ENCODE measurements at regions not wholly inside any gene's neighbourhood (a gene's known extent, or its start where the extent isn't known, plus 50 kb on each side); places are given as distances from the start of the nearest gene placed in this dataset.
"Not testable (repeated sequence)": the region's sequence is repeated elsewhere in the genome, so short reads cannot be mapped to it uniquely, and the experiment has no call there.

- DNase-seq (ENCODE audit: low read depth, low spot score) = no peak
These were observed 123.2 kb upstream of the CACNA2D1 start for GRCh38 chr7:82566752-82567151.

DNA sequence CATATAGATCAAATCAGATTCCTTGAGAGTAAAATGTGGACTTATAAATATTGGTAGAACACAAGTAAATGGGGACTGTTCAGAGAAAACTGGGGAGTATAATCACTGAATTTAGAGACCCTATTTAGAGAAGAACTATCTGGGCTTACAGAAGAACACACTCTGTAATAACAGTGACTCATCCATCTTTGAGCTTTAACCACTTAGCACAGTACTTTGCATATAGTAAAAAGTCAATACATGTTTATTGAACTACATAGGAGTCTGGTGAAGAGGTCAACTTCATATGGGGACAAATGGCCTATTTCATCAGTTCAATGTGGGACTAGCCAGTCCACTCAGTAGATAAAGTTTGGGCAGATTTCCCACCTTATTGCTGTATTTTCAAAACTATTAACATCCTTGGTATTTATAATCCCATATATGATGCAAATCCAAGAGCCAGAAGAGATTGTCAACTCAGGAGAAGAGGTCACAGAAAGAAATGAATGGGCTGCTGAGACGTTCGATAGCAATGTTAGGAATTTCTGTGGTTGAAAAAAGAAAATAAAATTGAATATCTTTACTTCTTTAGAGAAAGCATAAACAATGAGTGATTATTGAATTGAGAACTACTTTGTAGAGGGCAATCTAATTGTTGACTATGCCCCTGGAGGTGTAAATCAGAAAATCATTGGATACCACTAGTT is 119.3 kb upstream of the CACNA2D1 start:
- DNase-seq (ENCODE audit: low read depth, low spot score) = no peak

GRCh38 chr7:82559193-82559805 is 115.7 kb upstream of the CACNA2D1 start:
- no peak for DNase-seq (ENCODE audit: low read depth, low spot score)

- no peak for DNase-seq (ENCODE audit: low read depth, low spot score)
These were observed 106.2 kb upstream of the CACNA2D1 start for GRCh38 chr7:82549616-82550285.

DNA sequence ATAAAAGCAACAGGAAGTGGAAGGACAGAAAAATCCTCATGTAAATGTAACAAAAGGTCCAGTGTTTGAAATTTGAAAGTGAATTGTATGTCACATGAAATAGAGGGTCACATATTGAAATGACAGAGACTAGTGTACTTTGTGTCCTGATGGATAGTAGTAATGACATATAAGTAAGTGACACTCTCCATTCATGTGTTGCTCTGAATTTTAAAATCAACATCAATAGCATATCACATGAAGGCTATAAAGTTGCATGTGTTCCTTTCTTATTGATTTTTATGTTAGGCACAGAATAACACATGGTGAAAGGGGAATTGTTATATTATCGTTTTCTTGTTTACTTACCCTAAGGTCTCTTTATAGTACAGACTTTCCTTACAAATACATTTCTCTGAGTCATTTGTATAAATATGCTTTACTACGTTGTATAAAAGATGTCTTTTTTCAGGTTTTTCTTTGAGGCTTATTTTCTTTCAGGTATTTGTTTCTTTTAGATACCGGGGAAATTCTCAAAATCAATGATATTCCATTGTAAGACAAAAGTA is 104.6 kb upstream of the CACNA2D1 start:
- DNase-seq (ENCODE audit: low read depth, low spot score) = no peak

DNA sequence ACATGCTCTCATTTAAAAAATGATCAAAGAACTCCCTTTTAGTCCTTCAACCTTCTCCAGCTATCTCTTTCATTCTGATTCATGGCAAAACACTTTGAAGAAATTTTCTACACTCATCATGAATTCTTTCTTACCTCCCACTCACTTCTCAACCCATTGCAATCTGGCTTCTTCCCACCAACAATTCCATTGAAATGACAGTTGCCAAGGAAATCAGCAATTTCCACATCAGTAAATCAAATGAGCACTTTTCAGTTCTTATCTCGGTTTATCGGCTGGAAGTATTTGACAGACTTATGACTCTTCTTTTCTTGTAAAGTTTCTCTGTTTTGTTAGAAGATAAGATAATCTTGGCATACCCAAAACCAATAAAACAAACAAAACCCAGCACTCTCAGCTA is 99.1 kb upstream of the CACNA2D1 start:
- DNase-seq (ENCODE audit: low read depth, low spot score) = no peak

DNA sequence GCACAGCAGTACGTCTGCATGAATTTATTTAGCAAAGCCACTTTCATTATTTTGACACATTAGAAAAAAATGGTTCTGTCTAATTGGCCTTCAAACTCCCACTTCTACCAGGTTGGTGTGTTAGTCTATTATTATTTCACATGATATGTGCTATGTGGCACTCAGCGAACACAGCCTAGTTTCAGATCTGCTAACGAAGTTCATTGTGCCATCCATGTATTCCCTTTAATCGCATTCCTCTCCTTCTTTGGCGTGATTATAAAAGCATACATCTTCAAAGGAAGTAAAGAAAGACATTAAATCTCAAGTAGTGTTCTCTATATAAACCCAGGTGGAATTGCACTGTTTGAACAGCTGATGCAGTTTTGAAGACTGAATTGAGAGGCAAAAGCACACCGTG is 96.4 kb upstream of the CACNA2D1 start:
- no peak for DNase-seq (ENCODE audit: low read depth, low spot score)

GRCh38 chr7:82534684-82535083 is 91.1 kb upstream of the CACNA2D1 start:
- DNase-seq (ENCODE audit: low read depth, low spot score) = no peak

GRCh38 chr7:82530361-82530760 is 86.8 kb upstream of the CACNA2D1 start:
- no peak for DNase-seq (ENCODE audit: low read depth, low spot score)

- no peak for DNase-seq (ENCODE audit: low read depth, low spot score)
These were observed 85.2 kb upstream of the CACNA2D1 start for GRCh38 chr7:82528577-82529310.

DNA sequence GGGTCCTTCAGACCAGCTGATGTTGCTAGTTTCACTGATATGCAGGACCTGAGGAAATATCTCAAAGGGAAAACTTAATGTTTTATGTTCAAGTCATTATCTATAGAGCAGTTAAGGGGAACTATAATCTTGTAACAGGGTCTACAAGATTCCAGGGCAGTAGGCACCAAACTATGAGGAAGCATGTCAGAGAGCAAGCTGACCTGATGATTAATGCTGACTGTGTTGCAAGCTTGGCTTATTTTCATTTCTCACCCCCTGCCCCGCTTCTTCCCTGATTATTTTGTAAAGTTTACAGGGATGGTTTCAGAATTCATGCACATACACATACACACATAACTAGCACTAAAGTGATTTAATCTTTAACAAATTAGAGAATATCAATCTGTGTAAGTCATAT is 84.3 kb upstream of the CACNA2D1 start:
- no peak for DNase-seq (ENCODE audit: low read depth, low spot score)

DNA sequence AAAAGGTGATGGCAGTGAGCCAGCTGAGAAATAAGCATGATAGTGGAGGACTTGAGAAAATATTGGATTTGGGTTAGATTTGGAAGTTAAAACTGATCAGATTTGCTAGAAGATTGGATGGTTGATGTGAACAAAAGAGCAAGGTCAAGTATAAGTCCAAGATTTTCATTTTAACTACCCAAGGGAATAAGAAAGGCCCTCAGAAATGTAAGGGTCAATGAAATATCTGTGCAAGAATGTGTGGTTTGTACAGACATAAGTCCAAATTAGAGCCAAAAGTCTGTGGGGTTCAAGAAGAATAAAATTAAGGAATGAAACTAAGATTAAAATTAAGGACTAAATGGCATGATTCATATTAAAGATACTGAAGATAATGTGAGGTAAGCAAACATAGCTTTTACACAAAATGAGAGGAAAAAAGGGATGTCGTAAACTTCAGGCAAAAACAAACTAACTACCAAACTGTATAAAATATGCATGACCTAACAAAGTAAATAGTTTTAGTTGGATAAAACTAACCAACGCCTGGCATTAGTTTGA is 78.4 kb upstream of the CACNA2D1 start:
- no peak for DNase-seq (ENCODE audit: low read depth, low spot score)

GRCh38 chr7:82517050-82517449 is 73.5 kb upstream of the CACNA2D1 start:
- DNase-seq (ENCODE audit: low read depth, low spot score) = no peak

- no peak for DNase-seq (ENCODE audit: low read depth, low spot score)
These were observed 68.0 kb upstream of the CACNA2D1 start for GRCh38 chr7:82511542-82511941.

DNA sequence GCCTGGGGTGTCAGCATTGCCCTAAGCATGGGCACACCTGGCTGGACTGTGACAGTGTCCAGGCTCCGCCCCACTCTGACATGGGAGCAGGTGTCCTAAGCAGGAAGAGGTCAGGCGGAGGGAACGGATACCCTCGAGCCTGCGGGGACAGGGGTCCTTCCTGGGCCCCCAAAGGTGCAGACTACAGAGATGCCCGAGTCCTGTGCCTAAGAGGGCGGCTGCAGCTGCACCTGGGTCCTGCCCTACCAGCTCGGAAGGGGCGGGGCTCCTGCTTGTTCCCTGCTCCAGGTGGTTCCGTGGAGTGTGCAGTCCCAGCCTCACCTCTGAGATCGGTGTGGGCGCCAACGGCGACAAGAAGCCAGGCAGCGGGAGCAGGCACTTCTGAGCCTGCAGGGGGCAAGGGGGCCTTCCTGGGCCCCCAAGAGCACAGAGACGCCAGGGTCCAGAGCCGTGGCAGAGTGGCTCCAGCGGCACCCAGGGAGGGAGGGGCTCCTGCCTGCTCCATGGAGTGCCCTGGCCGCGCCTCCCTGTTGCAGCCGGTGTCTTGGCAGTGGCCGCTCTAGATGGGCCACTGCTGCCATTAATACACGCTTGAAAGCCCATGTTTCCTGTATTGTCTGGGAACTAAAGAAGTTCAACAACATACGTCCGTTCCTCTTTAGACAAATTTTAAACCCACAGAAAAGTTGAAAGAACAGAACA is 64.5 kb upstream of the CACNA2D1 start:
- no peak for DNase-seq (ENCODE audit: low read depth, low spot score)

DNA sequence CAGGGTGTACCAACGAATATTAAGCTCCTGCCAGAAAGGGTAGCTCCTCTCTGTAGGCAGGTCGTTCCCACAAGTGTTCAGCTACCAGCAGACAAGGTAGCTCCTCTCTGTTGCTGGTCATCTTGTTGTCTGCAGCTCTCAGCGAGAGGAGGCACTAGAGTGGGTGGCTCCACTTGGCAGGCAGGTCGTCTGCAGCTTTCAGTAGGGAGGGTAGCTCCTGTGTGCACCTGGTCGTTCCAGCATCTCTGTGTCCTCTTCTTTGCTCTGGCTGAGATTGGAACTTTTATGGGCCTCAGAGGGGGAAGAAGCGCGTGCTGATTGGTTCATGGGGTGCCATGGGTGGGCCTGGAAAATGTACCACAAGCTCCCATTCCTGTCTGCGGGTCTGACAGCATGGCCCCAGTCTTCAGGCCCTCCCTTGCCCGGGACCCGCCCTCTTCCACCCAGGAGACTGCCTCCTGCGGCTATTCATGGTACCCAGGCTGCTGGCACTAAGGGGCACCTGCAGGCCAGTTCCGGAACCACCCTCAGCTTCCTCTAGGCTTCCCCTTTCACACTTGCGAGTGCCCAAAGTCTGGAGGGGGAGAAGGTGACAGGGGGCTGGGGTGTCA is 63.9 kb upstream of the CACNA2D1 start:
- DNase-seq (ENCODE audit: low read depth, low spot score) = no peak

- no peak for DNase-seq (ENCODE audit: low read depth, low spot score)
These were observed 63.1 kb upstream of the CACNA2D1 start for GRCh38 chr7:82506702-82507101.

- DNase-seq (ENCODE audit: low read depth, low spot score) = no peak
These were observed 62.6 kb upstream of the CACNA2D1 start for GRCh38 chr7:82506208-82506607.

DNA sequence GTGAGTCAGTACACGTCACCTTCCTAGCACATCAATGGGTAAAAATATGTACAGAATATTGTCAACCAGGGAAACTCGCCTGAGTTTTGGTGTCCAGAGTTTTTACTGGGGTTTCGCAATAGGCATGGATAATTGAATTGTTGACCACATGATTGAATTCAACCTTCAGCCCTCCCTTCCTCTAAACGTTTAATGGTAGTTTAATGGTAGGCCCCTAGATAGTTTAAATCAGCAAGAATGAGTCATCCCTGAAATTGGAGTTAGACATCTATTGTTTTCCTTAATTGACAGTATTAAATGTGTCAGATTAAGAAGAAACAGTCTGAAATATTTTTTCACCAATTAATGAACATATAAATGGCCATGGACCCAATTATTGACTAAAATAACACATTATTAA is 57.8 kb upstream of the CACNA2D1 start:
- no peak for DNase-seq (ENCODE audit: low read depth, low spot score)

GRCh38 chr7:82499546-82499945 is 56.0 kb upstream of the CACNA2D1 start:
- DNase-seq (ENCODE audit: low read depth, low spot score) = not testable (repeated sequence)

GRCh38 chr7:82494420-82494819 is 50.8 kb upstream of the CACNA2D1 start:
- DNase-seq (ENCODE audit: low read depth, low spot score) = no peak

Data from activated CD4-positive, CD25-positive, alpha-beta regulatory T cell treated with anti-CD3 and anti-CD28 coated beads, Interleukin-2, amount 50 U/mL, for 16 hours (primary cell).